ENCODE measurements at regions not wholly inside any gene's neighbourhood (a gene's known extent, or its start where the extent isn't known, plus 50 kb on each side); places are given as distances from the start of the nearest gene placed in this dataset.

GRCh38 chr4:138021139-138021830 is 220.9 kb downstream of the SLC7A11 start:
- no peak for DNase-seq
- Histone ChIP-seq H3K36me3 (no peaks in the 10 kb centered on the region), H3K4me1 (no peaks in the 10 kb centered on the region)

GRCh38 chr4:138014590-138015288 is 227.4 kb downstream of the SLC7A11 start:
- TF ChIP-seq POLR2AphosphoS5 (IDR thresholded peaks at IDR 0.05) (no peak), POLR2A (IDR thresholded peaks at IDR 0.05) (no peak), CTCF (IDR thresholded peaks at IDR 0.05) (no peak), EP300 (IDR thresholded peaks at IDR 0.05) (no peak)
- H3K36me3 ChIP-seq = no peaks in the 10 kb centered on the region
- H3K4me1 ChIP-seq = no peaks in the 10 kb centered on the region
- H3K4me3 ChIP-seq = no peak overlapping the region
- H3K27ac ChIP-seq = no peak overlapping the region
- peaks cover 0 to 3% (median 0%) of the 10 kb centered on the region in 4 donors for H3K9me3 ChIP-seq
- 82 to 85% methylated on average over 6 of the region's 6 CpGs for WGBS, 2 donors
- no peak for ATAC-seq (ENCODE audit: low FRiP score in 2 of 2)
- DNase-seq = no peak
- no peaks in the 10 kb centered on the region for H3K27me3 ChIP-seq

More at GRCh38 chr4:138021139-138021830, 220.9 kb downstream of the SLC7A11 start:
- H3K9me3 ChIP-seq = peaks cover 0 to 3% (median 0%) of the 10 kb centered on the region in 4 donors
- ATAC-seq (ENCODE audit: low FRiP score in 2 of 2) = no peak
- WGBS, 2 donors = 49 to 52% methylated on average over 3 of the region's 3 CpGs
- H3K4me3 ChIP-seq = no peak overlapping the region
- no peak for TF ChIP-seq CTCF (IDR thresholded peaks at IDR 0.05)
- TF ChIP-seq EP300 (IDR thresholded peaks at IDR 0.05) = no peak
- TF ChIP-seq POLR2AphosphoS5 (IDR thresholded peaks at IDR 0.05) = no peak
- TF ChIP-seq POLR2A (IDR thresholded peaks at IDR 0.05) = no peak
- H3K27ac ChIP-seq = no peak overlapping the region
- no peaks in the 10 kb centered on the region for H3K27me3 ChIP-seq

GRCh38 chr4:138013625-138014024 is 228.5 kb downstream of the SLC7A11 start:
- DNase-seq = no peak
- no peak for ATAC-seq (ENCODE audit: low FRiP score in 2 of 2)
- H3K4me3 ChIP-seq = no peak overlapping the region
- no peak for TF ChIP-seq POLR2AphosphoS5 (IDR thresholded peaks at IDR 0.05)
- H3K4me1 ChIP-seq = no peaks in the 10 kb centered on the region
- WGBS, 2 donors = 59 to 72% methylated on average over 3 of the region's 3 CpGs
- H3K9me3 ChIP-seq = no peaks in the 10 kb centered on the region
- H3K27me3 ChIP-seq = no peaks in the 10 kb centered on the region
- H3K27ac ChIP-seq = no peak overlapping the region
- no peaks in the 10 kb centered on the region for H3K36me3 ChIP-seq

GRCh38 chr4:138010639-138011038 is 231.5 kb downstream of the SLC7A11 start:
- H3K27me3 ChIP-seq = no peaks in the 10 kb centered on the region
- DNase-seq (no peak), ATAC-seq (ENCODE audit: low FRiP score in 2 of 2) (no peak)
- H3K4me1 ChIP-seq = no peaks in the 10 kb centered on the region
- TF ChIP-seq POLR2A (IDR thresholded peaks at IDR 0.05) = no peak
- no peak for TF ChIP-seq CTCF (IDR thresholded peaks at IDR 0.05)
- TF ChIP-seq EP300 (IDR thresholded peaks at IDR 0.05) = no peak
- TF ChIP-seq POLR2AphosphoS5 (IDR thresholded peaks at IDR 0.05) = no peak
- no peaks in the 10 kb centered on the region for H3K36me3 ChIP-seq
- no peaks in the 10 kb centered on the region for H3K9me3 ChIP-seq
- no peak overlapping the region for H3K27ac ChIP-seq
- no peak overlapping the region for H3K4me3 ChIP-seq

GRCh38 chr4:138007572-138007971 is 234.6 kb downstream of the SLC7A11 start:
- Histone ChIP-seq H3K27ac (no peak overlapping the region), H3K36me3 (no peaks in the 10 kb centered on the region), H3K27me3 (no peaks in the 10 kb centered on the region), H3K4me1 (no peaks in the 10 kb centered on the region), H3K4me3 (no peak overlapping the region), H3K9me3 (no peaks in the 10 kb centered on the region)
- TF ChIP-seq CTCF (IDR thresholded peaks at IDR 0.05) (no peak), EP300 (IDR thresholded peaks at IDR 0.05) (no peak), POLR2AphosphoS5 (IDR thresholded peaks at IDR 0.05) (no peak), POLR2A (IDR thresholded peaks at IDR 0.05) (no peak)
- DNase-seq = no peak
- ATAC-seq (ENCODE audit: low FRiP score in 2 of 2) = no peak
- 91 to 94% methylated on average over 1 of the region's 1 CpG for WGBS, 2 donors

Data from upper lobe of left lung (tissue), 6 donors.